OCI-LY3 (cell line): ENCODE measurements at regions not wholly inside any gene's neighbourhood (a gene's known extent, or its start where the extent isn't known, plus 50 kb on each side); places are given as distances from the start of the nearest gene placed in this dataset.

Source experiments
- H2AFZ ChIP-seq: fragments of 200-600, 300-600 bp; shearing (Covaris generic); 2 replicates; pipeline ENCODE4 v1.6.0; 2014; ENCODE audit warnings: antibody characterized with exemption, low read depth, low read length
- H3K27ac ChIP-seq: fragments of 200-600, 300-600 bp; sonication (generic); 2 replicates; pipeline ENCODE4 v1.5.1; 2014; ENCODE audit warnings: mild to moderate bottlenecking, low read length, moderate library complexity, mixed read lengths
- H3K27me3 ChIP-seq: fragments of 200-600, 300-600 bp; sonication (generic); 2 replicates; pipeline ENCODE4 v1.6.1; 2014; ENCODE audit warnings: low read depth, low read length, mixed read lengths
- H3K36me3 ChIP-seq: fragments of 200-600, 300-600 bp; sonication (generic); replicated peaks from 2 replicates; pipeline ENCODE3; 2014; ENCODE audit warnings: low read depth, low read length, mixed read lengths
- H3K4me1 ChIP-seq: fragments of 300-600, 200-600 bp; sonication (generic); 2 replicates; pipeline ENCODE4 v1.6.1; 2014; ENCODE audit warnings: low read length, mixed read lengths
- H3K4me2 ChIP-seq: fragments of 200-600, 300-600 bp; sonication (generic); 2 replicates; pipeline ENCODE4 v1.6.1; 2014; ENCODE audit warnings: low read length, mixed read lengths
- H3K4me3 ChIP-seq: fragments of 300-600, 200-600 bp; sonication (generic); 2 replicates; pipeline ENCODE4 v1.5.1; 2014; ENCODE audit warnings: antibody characterized with exemption, mild to moderate bottlenecking, low read length, moderate library complexity
- H3K79me2 ChIP-seq: fragments of 300-600, 200-600 bp; shearing (Covaris generic); 2 replicates; pipeline ENCODE4 v1.6.1; 2014; ENCODE audit warnings: mild to moderate bottlenecking, low read length, mixed read lengths
- H3K9ac ChIP-seq: fragments of 300-600, 200-600 bp; shearing (Covaris generic); 2 replicates; pipeline ENCODE4 v1.6.0; 2014; ENCODE audit warnings: mild to moderate bottlenecking, low read length, moderate library complexity
- H3K9me3 ChIP-seq: fragments of 200-600, 300-600 bp; shearing (Covaris generic); 2 replicates; pipeline ENCODE4 v1.6.1; 2014; ENCODE audit warnings: low read length, mixed read lengths; ENCODE audit not compliant: insufficient read depth
- H4K20me1 ChIP-seq: fragments of 200-600, 300-600 bp; sonication (generic); 2 replicates; pipeline ENCODE4 v1.6.1; 2016; ENCODE audit warnings: low read length, mixed read lengths; ENCODE audit not compliant: insufficient read depth
- CTCF ChIP-seq: fragments of 200-600, 300-600 bp; sonication (generic); IDR thresholded peaks from 2 replicates; pipeline ENCODE4 v1.5.1; 2014; ENCODE audit warnings: antibody characterized with exemption, low read length, low read depth
- EZH2phosphoT487 ChIP-seq: fragments of 200-600 bp; shearing (Covaris generic); IDR thresholded peaks from 2 replicates; pipeline ENCODE4 v1.6.1; 2018; ENCODE audit warnings: antibody characterized with exemption, mixed run types, low read depth

GRCh38 chr20:53797085-53797484 lies 203.4 kb upstream of the ZNF217 start:
- Histone ChIP-seq H3K4me1 (peaks cover 5% of the 10 kb centered on the region; the same call in 1 of the 2 replicates), H2AFZ (no peak overlapping the region), H4K20me1 (no peaks in the 10 kb centered on the region), H3K4me2 (no peak overlapping the region), H3K9me3 (0 out of 2 replicates have a peak, but pooled peaks cover 3% of the 10 kb centered on the region), H3K79me2 (no peaks in the 10 kb centered on the region), H3K36me3 (no peaks in the 10 kb centered on the region), H3K27me3 (0 out of 2 replicates have a peak, but pooled peaks cover 2% of the 10 kb centered on the region), H3K27ac (no peak overlapping the region), H3K4me3 (no peak overlapping the region), H3K9ac (no peak overlapping the region)
- TF ChIP-seq EZH2phosphoT487 = no peak
- no peak for TF ChIP-seq CTCF

GRCh38 chr20:53795170-53795569 lies 201.5 kb upstream of the ZNF217 start:
- Histone ChIP-seq H3K27ac (no peak overlapping the region), H3K4me3 (no peak overlapping the region), H2AFZ (no peak overlapping the region), H3K36me3 (no peaks in the 10 kb centered on the region), H4K20me1 (no peaks in the 10 kb centered on the region), H3K9ac (no peak overlapping the region), H3K79me2 (no peaks in the 10 kb centered on the region), H3K27me3 (0 out of 2 replicates have a peak, but pooled peaks cover 2% of the 10 kb centered on the region), H3K9me3 (0 out of 2 replicates have a peak, but pooled peaks cover 3% of the 10 kb centered on the region), H3K4me2 (no peak overlapping the region), H3K4me1 (no peaks in the 10 kb centered on the region)
- no peak for TF ChIP-seq EZH2phosphoT487
- no peak for TF ChIP-seq CTCF

GRCh38 chr20:53794529-53795115 lies 201.0 kb upstream of the ZNF217 start:
- H3K27me3 ChIP-seq = 0 out of 2 replicates have a peak, but pooled peaks cover 6% of the 10 kb centered on the region
- no peak overlapping the region for H3K9ac ChIP-seq
- no peak overlapping the region for H3K4me2 ChIP-seq
- 0 out of 2 replicates have a peak, but pooled peaks cover 3% of the 10 kb centered on the region for H3K9me3 ChIP-seq
- no peak overlapping the region for H3K27ac ChIP-seq
- no peaks in the 10 kb centered on the region for H4K20me1 ChIP-seq
- H3K4me1 ChIP-seq = no peaks in the 10 kb centered on the region
- no peak overlapping the region for H3K4me3 ChIP-seq
- H3K79me2 ChIP-seq = no peaks in the 10 kb centered on the region
- H2AFZ ChIP-seq = no peak overlapping the region
- H3K36me3 ChIP-seq = no peaks in the 10 kb centered on the region
- TF ChIP-seq EZH2phosphoT487 = no peak
- TF ChIP-seq CTCF = no peak

GRCh38 chr20:53793783-53794383 lies 200.2 kb upstream of the ZNF217 start:
- no peak overlapping the region for H2AFZ ChIP-seq
- no peaks in the 10 kb centered on the region for H3K4me1 ChIP-seq
- H3K9ac ChIP-seq = no peak overlapping the region
- H3K36me3 ChIP-seq = no peaks in the 10 kb centered on the region
- H3K27ac ChIP-seq = no peak overlapping the region
- 0 out of 2 replicates have a peak, but pooled peaks cover 3% of the 10 kb centered on the region for H3K9me3 ChIP-seq
- TF ChIP-seq CTCF (no peak), EZH2phosphoT487 (no peak)
- no peaks in the 10 kb centered on the region for H4K20me1 ChIP-seq
- 0 out of 2 replicates have a peak, but pooled peaks cover 7% of the 10 kb centered on the region for H3K27me3 ChIP-seq
- no peaks in the 10 kb centered on the region for H3K79me2 ChIP-seq
- H3K4me3 ChIP-seq = no peak overlapping the region
- H3K4me2 ChIP-seq = no peak overlapping the region
